ENCODE measurements at regions not wholly inside any gene's neighbourhood (a gene's known extent, or its start where the extent isn't known, plus 50 kb on each side); places are given as distances from the start of the nearest gene placed in this dataset.

DNA sequence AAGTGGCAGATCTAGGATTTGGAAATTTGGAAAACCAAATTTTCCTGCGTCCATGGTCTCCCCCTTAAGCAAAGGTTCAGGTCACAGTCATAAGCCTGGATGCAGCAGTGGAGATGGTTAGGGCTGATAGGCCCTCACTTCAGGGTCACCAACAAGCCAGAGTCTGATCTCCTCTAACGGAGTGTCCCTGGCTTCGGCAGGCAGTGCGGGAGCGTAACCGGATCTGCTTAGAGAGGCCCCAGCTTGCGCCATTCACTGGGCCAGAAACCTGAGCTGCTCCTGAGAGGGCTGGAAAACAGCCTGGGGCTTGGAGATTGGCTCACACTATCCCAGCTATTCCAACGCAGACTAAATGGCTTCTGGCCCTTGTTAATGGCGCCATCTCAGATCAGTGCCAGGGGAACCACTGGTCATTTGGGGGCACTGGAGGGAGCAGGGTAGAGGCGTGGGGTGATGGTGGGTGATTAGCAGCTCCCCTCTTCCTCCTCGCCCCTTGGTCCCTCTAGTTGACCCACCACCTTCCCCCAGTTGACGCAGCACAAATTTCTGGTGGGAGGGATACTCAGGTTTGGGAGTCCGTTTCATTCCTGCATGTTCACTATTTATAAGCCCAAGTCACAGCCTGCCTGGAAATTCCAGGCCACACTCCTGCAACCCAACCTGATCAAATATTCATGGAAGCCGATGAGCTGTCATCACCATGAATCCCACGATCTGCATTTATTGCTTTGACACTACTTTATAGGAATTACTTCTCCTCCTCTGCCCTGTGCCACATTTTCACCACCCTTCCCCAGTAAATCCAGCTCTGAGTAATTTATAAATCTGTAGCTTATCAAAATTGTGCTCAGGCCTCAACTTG lies 134.6 kb upstream of the CPEB4 start (continued):
- TF ChIP-seq ZNF569 (CRISPR knock-in tag; IDR thresholded peaks at IDR 0.05; ENCODE audit: borderline replicate concordance) (no peak), HMG20B (CRISPR knock-in tag; conservative IDR thresholded peaks at IDR 0.05) (no peak), ZNF317 (CRISPR knock-in tag; IDR thresholded peaks at IDR 0.05) (no peak), POLR2G (IDR thresholded peaks at IDR 0.05; ENCODE audit: low read depth, low read length) (no peak), SOX13 (IDR thresholded peaks at IDR 0.05) (no peak), SOX13 (CRISPR knock-in tag; conservative IDR thresholded peaks at IDR 0.05 in 1 of 2, IDR thresholded peaks at IDR 0.05 in 1 of 2) (no peak; a peak in 1 of 4 replicates), ZBTB3 (CRISPR knock-in tag; IDR thresholded peaks at IDR 0.05; ENCODE audit: borderline replicate concordance, low read depth) (no peak), RFX5 (IDR thresholded peaks at IDR 0.05; ENCODE audit: low read depth, low read length) (no peak), PCBP2 (optimal IDR thresholded peaks at IDR 0.05; ENCODE audit: low read depth, low read length, poor library complexity, severe bottlenecking) (no peak), ZFP82 (CRISPR knock-in tag; IDR thresholded peaks at IDR 0.05; ENCODE audit: borderline replicate concordance) (no peak), ZNF567 (CRISPR knock-in tag; IDR thresholded peaks at IDR 0.05; ENCODE audit: borderline replicate concordance) (no peak), IKZF4 (CRISPR knock-in tag; IDR thresholded peaks at IDR 0.05; ENCODE audit: borderline replicate concordance, low read depth, not compliant biosample characterization) (no peak), ZSCAN30 (CRISPR knock-in tag; IDR thresholded peaks at IDR 0.05) (no peak), TCF7 (IDR thresholded peaks at IDR 0.05; ENCODE audit: low read depth) (no peak), ZNF75D (CRISPR knock-in tag; IDR thresholded peaks at IDR 0.05; ENCODE audit: borderline replicate concordance) (no peak), BRD4 (CRISPR knock-in tag; IDR thresholded peaks at IDR 0.05) (no peak), SALL2 (CRISPR knock-in tag; IDR thresholded peaks at IDR 0.05) (no peak)
- TF ChIP-seq, protein P1, sequence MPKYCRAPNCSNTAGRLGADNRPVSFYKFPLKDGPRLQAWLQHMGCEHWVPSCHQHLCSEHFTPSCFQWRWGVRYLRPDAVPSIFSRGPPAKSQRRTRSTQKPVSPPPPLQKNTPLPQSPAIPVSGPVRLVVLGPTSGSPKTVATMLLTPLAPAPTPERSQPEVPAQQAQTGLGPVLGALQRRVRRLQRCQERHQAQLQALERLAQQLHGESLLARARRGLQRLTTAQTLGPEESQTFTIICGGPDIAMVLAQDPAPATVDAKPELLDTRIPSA (CRISPR knock-in tag; IDR thresholded peaks at IDR 0.05; ENCODE audit: borderline replicate concordance): no peak
- TF ChIP-seq, protein P2, sequence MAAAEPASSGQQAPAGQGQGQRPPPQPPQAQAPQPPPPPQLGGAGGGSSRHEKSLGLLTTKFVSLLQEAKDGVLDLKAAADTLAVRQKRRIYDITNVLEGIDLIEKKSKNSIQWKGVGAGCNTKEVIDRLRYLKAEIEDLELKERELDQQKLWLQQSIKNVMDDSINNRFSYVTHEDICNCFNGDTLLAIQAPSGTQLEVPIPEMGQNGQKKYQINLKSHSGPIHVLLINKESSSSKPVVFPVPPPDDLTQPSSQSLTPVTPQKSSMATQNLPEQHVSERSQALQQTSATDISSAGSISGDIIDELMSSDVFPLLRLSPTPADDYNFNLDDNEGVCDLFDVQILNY (CRISPR knock-in tag; conservative IDR thresholded peaks at IDR 0.05): no peak
- TF ChIP-seq, protein P3, sequence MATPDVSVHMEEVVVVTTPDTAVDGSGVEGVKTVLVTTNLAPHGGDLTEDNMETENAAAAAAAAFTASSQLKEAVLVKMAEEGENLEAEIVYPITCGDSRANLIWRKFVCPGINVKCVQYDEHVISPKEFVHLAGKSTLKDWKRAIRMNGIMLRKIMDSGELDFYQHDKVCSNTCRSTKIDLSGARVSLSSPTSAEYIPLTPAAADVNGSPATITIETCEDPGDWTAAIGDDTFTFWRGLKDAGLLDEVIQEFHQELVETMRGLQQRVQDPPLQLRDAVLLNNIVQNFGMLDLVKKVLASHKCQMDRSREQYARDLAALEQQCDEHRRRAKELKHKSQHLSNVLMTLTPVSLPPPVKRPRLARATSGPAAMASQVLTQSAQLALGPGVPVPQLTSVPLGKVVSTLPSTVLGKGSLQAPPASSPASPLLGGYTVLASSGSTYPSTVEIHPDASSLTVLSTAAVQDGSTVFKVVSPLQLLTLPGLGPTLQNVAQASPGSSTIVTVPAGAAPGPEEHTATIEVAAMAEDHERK (CRISPR knock-in tag; IDR thresholded peaks at IDR 0.05; ENCODE audit: low read depth): no peak
- TF ChIP-seq, protein P4, sequence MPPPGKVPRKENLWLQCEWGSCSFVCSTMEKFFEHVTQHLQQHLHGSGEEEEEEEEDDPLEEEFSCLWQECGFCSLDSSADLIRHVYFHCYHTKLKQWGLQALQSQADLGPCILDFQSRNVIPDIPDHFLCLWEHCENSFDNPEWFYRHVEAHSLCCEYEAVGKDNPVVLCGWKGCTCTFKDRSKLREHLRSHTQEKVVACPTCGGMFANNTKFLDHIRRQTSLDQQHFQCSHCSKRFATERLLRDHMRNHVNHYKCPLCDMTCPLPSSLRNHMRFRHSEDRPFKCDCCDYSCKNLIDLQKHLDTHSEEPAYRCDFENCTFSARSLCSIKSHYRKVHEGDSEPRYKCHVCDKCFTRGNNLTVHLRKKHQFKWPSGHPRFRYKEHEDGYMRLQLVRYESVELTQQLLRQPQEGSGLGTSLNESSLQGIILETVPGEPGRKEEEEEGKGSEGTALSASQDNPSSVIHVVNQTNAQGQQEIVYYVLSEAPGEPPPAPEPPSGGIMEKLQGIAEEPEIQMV (CRISPR knock-in tag; IDR thresholded peaks at IDR 0.05; ENCODE audit: low read depth): no peak
- TF ChIP-seq, protein P5, sequence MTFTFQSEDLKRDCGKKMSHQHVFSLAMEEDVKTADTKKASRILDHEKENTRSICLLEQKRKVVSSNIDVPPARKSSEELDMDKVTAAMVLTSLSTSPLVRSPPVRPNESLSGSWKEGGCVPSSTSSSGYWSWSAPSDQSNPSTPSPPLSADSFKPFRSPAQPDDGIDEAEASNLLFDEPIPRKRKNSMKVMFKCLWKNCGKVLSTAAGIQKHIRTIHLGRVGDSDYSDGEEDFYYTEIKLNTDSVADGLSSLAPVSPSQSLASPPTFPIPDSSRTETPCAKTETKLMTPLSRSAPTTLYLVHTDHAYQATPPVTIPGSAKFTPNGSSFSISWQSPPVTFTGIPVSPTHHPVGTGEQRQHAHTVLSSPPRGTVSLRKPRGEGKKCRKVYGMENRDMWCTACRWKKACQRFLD (CRISPR knock-in tag; IDR thresholded peaks at IDR 0.05; ENCODE audit: borderline replicate concordance): no peak

All from HepG2 (cell line).